OCI-LY3 (cell line): ENCODE measurements at regions not wholly inside any gene's neighbourhood (a gene's known extent, or its start where the extent isn't known, plus 50 kb on each side); places are given as distances from the start of the nearest gene placed in this dataset.

Experiments
- EZH2phosphoT487 ChIP-seq: fragments of 200-600 bp; shearing (Covaris generic); IDR thresholded peaks from 2 replicates; pipeline ENCODE4 v1.6.1; 2018; ENCODE audit warnings: antibody characterized with exemption, mixed run types, low read depth
- TF ChIP-seq, protein P1 (sequence below): fragments of 200-600, 300-600 bp; sonication (generic); IDR thresholded peaks from 2 replicates; pipeline ENCODE4 v1.5.1; 2014; ENCODE audit warnings: antibody characterized with exemption, low read length, low read depth

DNA sequence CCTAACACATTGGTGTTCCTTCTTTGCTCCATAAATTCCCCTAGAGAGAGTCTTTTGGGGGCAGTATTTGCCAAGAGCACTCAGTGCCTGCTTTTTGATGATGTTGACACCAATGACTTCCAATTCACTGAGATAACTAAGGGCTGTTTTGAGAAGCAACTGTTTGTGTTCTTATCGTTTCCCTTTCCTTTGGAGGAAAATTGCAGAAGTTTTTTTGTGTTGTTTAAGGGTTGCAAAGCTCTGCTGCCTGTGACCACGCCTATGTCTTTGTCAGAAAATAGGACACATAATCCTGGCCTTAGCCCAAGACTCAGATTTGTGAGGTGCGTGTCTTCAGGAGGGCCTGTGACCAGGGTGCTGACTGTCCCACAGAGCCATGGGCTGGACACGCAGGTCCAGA lies 99.6 kb downstream of the FAM43A start:
- TF ChIP-seq, protein P1, sequence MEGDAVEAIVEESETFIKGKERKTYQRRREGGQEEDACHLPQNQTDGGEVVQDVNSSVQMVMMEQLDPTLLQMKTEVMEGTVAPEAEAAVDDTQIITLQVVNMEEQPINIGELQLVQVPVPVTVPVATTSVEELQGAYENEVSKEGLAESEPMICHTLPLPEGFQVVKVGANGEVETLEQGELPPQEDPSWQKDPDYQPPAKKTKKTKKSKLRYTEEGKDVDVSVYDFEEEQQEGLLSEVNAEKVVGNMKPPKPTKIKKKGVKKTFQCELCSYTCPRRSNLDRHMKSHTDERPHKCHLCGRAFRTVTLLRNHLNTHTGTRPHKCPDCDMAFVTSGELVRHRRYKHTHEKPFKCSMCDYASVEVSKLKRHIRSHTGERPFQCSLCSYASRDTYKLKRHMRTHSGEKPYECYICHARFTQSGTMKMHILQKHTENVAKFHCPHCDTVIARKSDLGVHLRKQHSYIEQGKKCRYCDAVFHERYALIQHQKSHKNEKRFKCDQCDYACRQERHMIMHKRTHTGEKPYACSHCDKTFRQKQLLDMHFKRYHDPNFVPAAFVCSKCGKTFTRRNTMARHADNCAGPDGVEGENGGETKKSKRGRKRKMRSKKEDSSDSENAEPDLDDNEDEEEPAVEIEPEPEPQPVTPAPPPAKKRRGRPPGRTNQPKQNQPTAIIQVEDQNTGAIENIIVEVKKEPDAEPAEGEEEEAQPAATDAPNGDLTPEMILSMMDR, result no peak
- no peak for TF ChIP-seq EZH2phosphoT487
